DMS 273 (cell line): ENCODE measurements at regions not wholly inside any gene's neighbourhood (a gene's known extent, or its start where the extent isn't known, plus 50 kb on each side); places are given as distances from the start of the nearest gene placed in this dataset.
"Not testable (repeated sequence)": the region's sequence is repeated elsewhere in the genome, so short reads cannot be mapped to it uniquely, and the experiment has no call there.

Experiments
- DNase-seq: peaks from one replicate; lab custom pipeline; 2025; ENCODE audit not compliant: unreplicated experiment; lab: John Stamatoyannopoulos, UW

GRCh38 chr1:221604390-221604789 is 137.5 kb downstream of the DUSP10 start:
- not testable (repeated sequence) for DNase-seq

GRCh38 chr1:221604948-221605347 is 136.9 kb downstream of the DUSP10 start:
- no peak for DNase-seq

GRCh38 chr1:221605569-221605968 is 136.3 kb downstream of the DUSP10 start:
- DNase-seq: no peak

GRCh38 chr1:221606256-221606655 is 135.6 kb downstream of the DUSP10 start:
- no peak for DNase-seq

- no peak for DNase-seq
Measured at GRCh38 chr1:221608835-221609320, 133.0 kb downstream of the DUSP10 start.

- peak; percentile 10 for DNase-seq
Measured at GRCh38 chr1:221611656-221612046, 130.2 kb downstream of the DUSP10 start.

GRCh38 chr1:221612047-221612777 is 129.7 kb downstream of the DUSP10 start:
- DNase-seq: peak; percentile 62

- DNase-seq: peak; percentile 42
Measured at GRCh38 chr1:221620437-221621384, 121.2 kb downstream of the DUSP10 start.

- DNase-seq: no peak
Measured at GRCh38 chr1:221621683-221622082, 120.2 kb downstream of the DUSP10 start.

GRCh38 chr1:221622389-221622788 is 119.5 kb downstream of the DUSP10 start:
- no peak for DNase-seq

GRCh38 chr1:221625026-221625425 is 116.9 kb downstream of the DUSP10 start:
- no peak for DNase-seq

GRCh38 chr1:221626041-221626440 is 115.8 kb downstream of the DUSP10 start:
- no peak for DNase-seq

- DNase-seq: no peak
Measured at GRCh38 chr1:221630236-221630635, 111.7 kb downstream of the DUSP10 start.

GRCh38 chr1:221631556-221631955 is 110.3 kb downstream of the DUSP10 start:
- no peak for DNase-seq

- DNase-seq: no peak
Measured at GRCh38 chr1:221632072-221632471, 109.8 kb downstream of the DUSP10 start.

- no peak for DNase-seq
Measured at GRCh38 chr1:221633841-221634409, 108.0 kb downstream of the DUSP10 start.

- DNase-seq: no peak
Measured at GRCh38 chr1:221634606-221635005, 107.3 kb downstream of the DUSP10 start.

- no peak for DNase-seq
Measured at GRCh38 chr1:221635305-221635704, 106.6 kb downstream of the DUSP10 start.

GRCh38 chr1:221636096-221636495 is 105.8 kb downstream of the DUSP10 start:
- no peak for DNase-seq

GRCh38 chr1:221636967-221637366 is 104.9 kb downstream of the DUSP10 start:
- DNase-seq: no peak

- peak; percentile 71 for DNase-seq
Measured at GRCh38 chr1:221637641-221638041, 104.2 kb downstream of the DUSP10 start.

GRCh38 chr1:221638595-221638994 is 103.3 kb downstream of the DUSP10 start:
- DNase-seq: no peak
